GM18873 (cell line): ENCODE measurements at regions not wholly inside any gene's neighbourhood (a gene's known extent, or its start where the extent isn't known, plus 50 kb on each side); places are given as distances from the start of the nearest gene placed in this dataset.

Experiments used
- ATAC-seq: cut with Tn5 transposase; IDR thresholded peaks from one replicate; pipeline ENCODE4 v1.9.1; 2021; ENCODE audit warnings: mild to moderate bottlenecking, moderate library complexity, moderate number of reproducible peaks; ENCODE audit not compliant: unreplicated experiment, low FRiP score

GRCh38 chr11:95296165-95296564 is 65.2 kb upstream of the SESN3 start:
- ATAC-seq, result no peak

DNA sequence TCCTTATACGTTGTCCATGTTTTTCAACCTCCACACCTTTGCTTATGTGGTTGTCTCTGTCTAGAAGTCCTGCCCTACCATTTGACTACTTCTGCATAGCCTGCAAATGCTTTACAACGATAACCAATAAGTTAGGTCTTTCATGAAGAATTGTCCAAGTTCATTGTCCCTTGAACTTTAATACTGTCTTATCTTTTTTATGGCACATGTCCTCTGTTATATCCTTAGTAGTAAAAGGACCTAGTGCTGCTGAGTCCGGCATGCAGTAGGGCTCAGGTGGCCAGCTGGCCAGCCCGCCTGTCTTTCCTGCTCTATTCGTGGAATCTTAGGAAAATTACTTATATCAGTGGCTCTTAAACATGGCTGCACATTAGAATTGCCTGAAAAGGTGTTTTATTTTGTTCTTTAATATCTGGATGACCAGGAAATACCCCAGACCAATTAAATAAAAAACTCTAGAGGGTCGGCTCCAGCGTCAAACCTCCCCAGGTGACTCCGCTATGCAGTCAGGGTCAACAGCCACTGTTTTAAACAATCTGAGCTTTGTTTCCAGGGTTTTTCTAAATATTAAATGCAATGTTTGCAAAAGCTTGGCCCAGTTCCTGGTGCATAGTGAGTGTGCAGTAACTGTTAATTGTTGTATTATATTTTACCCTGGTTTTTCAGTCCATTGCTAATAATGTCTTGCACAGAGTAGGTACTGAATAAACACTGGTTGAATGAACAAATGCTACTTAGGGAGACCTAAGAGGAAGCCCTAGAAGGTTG is 64.6 kb upstream of the SESN3 start:
- ATAC-seq, result no peak

DNA sequence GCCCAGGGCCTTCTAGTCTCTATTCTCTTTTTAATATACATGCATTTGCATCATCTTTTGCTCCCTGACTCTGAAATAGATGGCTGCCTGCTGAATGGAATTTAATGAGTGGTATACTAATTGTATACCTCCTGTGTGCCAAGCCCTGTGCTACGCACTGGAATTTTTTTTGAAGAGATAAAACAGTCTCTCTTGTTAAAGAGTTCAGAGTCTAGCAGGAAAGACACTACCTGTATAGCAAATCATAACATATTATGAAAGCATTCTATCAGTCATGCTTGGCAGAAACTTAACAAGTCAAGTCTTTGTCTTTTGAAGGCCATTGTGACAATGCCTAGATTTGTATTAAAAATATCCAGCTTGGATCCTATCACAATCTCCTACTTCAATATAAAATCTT is 63.7 kb upstream of the SESN3 start:
- no peak for ATAC-seq

- ATAC-seq, result no peak
Measured at GRCh38 chr11:95293116-95293515, 62.1 kb upstream of the SESN3 start.

- no peak for ATAC-seq
Measured at GRCh38 chr11:95291946-95292345, 60.9 kb upstream of the SESN3 start.

DNA sequence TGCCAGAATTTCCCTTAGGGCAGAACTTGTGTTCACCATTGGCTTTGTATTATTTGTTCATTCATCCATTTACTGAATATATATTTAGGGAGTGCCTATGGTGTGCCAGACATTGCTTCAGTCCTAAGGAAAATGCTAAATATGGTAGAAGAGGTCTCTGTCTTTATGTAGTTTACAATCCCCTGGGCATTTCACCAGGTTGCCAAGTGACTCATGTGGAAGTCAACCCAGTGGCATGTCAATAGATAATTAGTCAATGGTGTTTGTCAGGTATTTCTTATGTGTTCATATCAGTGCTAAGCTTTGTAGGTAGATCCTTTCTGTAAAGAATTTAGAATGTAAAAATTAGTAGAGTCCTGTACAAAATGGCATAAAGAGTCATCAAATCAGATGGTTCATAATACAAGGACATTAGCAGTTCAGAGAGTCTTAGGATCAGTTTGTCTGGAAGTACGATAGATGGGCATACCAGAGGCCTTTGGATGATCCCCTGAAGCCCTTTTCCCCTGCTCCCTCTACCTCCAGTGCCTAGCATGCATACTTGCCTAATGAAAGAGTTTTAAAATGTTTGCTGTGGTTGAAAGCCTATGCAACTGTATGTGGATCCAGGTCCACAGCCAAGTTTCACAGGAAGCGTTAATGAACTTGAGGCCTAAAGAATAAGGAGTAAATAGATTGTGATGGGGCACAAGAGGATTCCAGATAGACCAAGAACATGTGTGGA is 58.5 kb upstream of the SESN3 start:
- no peak for ATAC-seq

- ATAC-seq, result no peak
Measured at GRCh38 chr11:95284057-95285052, 53.4 kb upstream of the SESN3 start.

DNA sequence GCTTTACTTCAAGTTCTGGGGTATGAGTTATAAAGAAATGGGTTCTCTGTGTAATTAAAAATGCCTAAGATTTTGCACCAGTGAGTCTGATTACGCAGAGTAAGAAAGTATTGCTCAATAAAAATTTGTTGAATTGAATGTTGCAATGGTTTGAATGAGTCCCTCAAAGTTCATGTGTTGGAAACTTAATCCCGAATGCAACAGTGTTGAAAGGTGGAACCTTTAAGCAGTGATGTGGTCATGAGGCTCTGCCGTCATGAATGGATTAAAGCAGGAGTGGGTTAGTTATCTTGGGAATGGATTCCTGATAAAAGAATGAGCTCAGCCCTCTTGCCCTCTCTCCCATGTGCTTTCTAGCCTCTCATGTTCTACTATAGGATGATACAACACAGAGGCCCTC is 52.6 kb upstream of the SESN3 start:
- no peak for ATAC-seq

DNA sequence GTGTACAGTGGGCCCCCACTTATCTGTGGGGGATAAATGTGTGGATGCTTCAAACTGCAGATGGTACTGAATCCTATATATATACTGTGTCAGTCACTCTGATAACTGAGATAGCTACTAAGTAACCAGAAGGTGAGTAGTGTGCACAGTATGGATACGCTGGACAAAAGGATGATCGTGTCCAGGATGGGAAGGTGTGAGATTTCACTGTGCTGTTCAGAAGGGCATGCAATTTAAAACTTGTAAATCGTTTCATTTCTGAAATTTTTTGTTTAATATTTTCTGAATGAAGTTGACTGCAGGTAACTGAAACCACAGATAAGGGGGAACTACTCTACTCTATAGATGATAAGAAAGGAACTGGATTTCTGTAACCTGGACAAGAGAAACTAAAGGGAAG is 52.1 kb upstream of the SESN3 start:
- no peak for ATAC-seq

DNA sequence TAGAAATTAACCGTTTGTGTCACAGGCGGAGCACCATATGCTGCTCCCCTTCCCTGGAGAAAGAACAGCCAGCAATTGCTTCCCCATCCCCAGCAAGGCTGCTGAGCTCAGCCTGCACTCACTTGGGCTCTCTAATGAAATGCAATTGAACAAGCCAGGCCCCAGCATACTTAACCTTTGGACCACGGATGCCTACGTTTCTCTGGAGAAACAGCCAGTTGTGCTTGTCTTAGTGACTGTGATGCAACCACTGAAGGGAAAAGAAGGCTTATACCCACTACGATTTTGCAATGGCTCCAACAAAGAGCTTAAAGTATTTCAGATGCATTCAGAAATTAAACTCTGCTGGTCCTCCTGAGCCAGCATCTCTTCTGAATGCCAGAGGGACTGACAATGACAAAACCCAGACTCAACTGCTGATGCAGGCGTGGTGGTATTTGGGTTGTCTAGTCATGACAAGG is 51.3 kb upstream of the SESN3 start:
- no peak for ATAC-seq
